Glomerular visceral epithelial cell (primary cell): ENCODE measurements at regions not wholly inside any gene's neighbourhood (a gene's known extent, or its start where the extent isn't known, plus 50 kb on each side); places are given as distances from the start of the nearest gene placed in this dataset.
A peak's percentile ranks its signal among the peaks of the same experiment; 100 is the strongest.
"Not testable (repeated sequence)": the region's sequence is repeated elsewhere in the genome, so short reads cannot be mapped to it uniquely, and the experiment has no call there.

Experiments used
- DNase-seq: peaks from one replicate; pipeline ENCODE4 v3.0.0-alpha.2; 2016; ENCODE audit errors: extremely low spot score

GRCh38 chr4:55696424-55696823, 60.3 kb upstream of the NMU start:
- DNase-seq: not testable (repeated sequence)

DNA sequence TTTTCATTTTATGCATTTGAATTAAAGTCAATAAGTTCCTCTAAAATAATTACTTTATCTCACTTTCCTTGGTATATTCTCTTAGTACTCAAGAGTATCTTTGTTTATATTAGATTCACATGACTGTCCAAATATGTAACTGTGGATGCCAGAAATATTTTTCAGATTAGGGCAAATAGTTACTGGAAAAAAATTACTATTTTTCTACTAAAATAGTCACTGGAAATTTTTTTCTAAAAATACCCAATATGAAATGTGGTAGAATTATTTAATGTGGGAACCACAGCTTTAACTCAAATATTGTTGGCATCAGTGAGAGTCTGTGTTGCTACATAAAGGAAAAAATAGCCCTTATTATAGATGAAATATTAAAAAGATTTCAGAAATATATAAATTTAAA, 70.4 kb upstream of the NMU start:
- no peak for DNase-seq

DNA sequence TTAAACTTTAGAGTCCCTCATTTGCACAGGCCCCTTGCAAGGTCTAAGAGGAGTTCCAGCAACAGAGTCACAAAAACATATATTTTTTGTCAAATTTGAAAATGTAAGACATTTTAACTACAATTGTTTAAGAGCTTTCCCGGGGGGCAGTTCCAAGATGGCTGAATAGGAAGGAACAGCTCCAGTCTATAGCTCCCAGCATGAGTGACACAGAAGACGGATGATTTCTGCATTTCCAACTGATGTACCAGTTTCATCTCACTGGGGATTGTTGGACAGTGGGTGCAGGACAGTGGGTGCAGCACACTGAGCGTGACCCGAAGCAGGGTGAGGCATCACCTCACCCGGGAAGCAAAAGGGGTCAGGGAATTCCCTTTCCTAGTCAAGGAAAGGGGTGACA, 71.4 kb upstream of the NMU start:
- DNase-seq: no peak

DNA sequence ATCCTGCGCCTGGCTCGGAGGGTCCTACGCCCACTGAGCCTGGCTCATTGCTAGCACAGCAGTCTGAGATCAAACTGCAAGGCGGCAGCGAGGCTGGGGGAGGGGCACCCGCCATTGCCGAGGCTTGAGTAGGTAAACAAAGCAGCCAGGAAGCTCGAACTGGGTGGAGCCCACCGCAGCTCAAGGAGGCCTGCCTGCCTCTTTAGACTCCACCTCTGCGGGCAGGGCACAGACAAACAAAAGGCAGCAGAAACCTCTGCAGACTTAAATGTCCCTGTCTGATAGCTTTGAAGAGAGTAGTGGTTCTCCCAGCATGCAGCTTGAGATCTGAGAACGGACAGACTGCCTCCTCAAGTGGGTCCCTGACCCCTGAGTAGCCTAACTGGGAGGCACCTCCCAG, 71.9 kb upstream of the NMU start:
- not testable (repeated sequence) for DNase-seq

DNA sequence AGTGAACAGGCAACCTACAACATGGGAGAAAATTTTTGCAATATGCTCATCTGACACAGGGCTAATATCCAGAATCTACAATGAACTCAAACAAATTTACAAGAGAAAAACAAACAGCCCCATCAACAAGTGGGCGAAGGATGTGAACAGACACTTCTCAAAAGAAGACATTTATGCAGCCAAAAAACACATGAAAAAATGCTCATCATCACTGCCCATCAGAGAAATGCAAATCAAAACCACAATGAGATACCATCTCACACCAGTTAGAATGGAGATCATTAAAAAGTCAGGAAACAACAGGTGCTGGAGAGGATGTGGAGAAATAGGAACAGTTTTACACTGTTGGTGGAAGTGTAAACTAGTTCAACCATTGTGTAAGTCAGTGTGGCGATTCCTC, 76.7 kb upstream of the NMU start:
- DNase-seq: not testable (repeated sequence)

DNA sequence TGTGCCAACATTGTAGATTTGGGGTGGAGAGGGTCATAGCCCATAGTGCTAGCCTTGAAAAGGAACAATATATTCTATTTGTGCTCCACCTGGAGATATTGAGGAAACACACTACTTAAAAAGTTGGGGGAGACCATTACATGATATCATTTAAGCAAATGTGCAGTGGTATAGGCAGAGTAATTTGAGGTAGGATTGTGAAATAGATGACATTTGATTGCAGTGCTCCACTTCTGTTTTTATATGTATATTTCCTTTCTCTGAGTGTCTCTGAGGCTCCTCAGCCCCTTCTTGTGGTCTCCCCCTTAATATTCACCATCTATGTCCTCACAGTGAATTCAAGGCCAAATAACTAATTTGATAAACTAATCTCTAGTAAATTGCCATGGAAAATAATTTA, 85.6 kb upstream of the NMU start:
- DNase-seq: no peak

GRCh38 chr4:55722132-55722531, 86.0 kb upstream of the NMU start:
- no peak for DNase-seq

DNA sequence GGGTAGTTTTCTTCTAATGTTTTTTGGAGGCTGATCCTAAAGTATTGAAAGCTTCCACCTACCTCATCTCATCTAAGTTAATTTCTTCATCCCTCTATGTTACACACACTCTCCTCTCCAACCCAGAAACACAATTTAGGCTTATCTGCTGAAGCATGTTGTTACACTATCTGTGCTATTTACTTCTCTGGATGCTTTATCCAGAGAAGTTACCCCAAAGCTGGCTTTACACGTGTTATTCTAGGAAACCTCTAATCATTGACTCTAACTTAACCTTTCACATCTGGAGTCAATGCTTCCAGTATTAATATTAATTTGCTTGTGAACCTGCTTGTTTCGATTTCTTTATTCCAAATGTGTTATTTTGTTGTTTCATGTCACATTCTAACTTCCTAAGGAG, 87.3 kb upstream of the NMU start:
- DNase-seq: no peak

DNA sequence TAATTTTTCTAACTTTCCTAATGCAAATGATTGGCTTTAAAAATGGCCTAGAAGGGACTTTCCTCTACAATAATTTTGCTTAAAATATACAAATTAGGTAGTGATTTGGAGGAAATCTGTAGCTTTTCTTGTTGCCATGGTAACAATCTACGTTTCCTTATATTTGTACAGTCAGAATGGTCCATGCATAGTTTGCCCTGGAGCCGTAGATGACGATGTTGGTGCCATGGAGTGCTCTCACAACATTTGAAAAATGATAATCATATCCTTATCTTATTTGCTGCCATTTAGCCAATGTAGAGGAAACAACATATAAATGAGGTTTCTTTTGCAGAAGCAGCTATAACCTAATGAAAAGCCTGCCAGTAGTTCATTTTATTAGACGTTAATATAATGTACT, 89.0 kb upstream of the NMU start:
- DNase-seq: no peak

DNA sequence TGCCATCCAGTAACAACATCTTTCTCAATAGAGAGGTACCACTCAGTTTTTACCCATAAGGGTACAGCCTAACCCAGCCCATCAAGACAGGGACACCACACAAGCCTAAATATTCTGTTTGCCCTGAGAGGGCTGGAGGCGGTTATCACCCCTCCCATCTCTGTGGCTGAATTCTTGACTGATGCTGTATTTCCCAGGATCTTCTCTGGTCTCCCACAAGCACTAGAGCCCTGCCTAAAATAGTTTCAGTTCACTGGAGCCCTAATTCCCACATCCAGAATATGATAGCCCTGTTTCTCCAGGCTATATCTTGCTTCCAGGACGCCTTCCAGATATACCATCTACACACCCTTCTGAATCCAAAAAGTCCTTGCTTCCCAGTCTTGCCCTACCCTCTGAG, 91.6 kb upstream of the NMU start:
- DNase-seq: no peak

GRCh38 chr4:55729351-55730279, 90.0 kb upstream of the EXOC1L start:
- no peak for DNase-seq

DNA sequence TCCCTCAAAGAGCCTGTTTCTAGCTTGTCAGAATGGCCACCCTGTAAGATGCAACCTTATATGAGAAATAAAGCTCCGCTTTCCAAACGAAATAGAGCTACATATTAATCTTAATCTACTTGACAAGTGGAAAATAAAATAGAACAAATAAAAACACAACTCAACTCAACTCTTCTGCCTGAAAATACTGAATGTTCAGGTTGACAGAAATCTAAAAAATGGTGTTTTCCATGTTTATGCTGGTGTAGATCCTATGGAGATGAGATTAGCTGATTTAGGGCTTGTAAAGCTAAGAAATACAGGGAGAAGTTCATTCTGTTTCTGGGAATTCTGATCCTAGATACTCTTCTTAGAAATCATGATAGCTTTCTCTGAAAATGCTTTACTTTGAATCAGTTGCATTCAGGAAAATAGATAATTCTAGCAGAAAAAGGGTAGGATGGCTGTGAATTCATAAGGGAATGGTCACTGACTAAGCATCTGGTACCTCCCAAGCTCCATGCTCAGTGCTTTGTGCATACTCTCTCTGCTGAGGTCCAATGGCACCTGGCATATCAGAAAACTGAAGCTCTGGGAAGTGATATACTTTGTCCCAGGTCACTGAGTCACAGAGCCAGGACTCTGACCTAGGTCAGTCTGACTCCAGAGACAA, 89.2 kb upstream of the EXOC1L start:
- DNase-seq: no peak

- no peak for DNase-seq
Measured at GRCh38 chr4:55731959-55732358, 87.6 kb upstream of the EXOC1L start.

DNA sequence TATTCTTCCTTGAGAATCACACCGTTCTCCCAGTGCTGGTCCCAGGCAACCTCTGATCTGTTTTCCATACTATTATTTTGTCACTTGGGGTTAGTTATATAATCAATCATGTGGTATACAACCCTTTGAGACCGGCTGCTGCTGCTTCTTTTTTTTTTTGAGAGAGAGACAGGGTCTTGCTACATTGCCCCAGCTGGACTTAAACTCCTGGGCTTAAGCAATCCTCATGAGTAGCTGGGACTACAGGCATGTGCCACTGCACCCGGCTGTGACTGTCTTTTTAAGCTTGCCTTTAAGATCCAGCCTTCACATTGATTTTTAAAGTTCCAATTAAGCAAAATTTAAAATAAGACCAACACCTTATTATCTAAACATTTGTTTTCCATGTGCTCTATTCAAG, 86.7 kb upstream of the EXOC1L start:
- no peak for DNase-seq

DNA sequence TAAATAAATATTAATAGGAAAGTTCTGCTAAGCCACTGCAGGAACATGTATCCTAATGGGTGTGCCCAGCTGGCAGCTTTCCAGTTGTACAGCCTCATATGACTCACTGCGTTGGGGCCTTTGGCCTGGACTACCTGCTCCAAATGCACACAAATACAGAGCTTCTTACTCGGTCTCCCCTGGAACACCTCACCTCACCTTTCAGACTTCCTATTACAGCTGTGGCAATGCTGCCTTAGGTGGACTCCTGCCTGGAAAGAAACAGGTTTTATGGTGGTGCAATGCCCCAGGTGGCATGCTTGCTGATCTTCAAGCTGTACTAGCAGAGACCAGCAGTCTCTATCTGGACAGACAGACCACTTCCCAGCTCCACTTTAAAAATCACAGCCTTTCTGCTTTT, 85.7 kb upstream of the EXOC1L start:
- DNase-seq: peak; percentile 60

DNA sequence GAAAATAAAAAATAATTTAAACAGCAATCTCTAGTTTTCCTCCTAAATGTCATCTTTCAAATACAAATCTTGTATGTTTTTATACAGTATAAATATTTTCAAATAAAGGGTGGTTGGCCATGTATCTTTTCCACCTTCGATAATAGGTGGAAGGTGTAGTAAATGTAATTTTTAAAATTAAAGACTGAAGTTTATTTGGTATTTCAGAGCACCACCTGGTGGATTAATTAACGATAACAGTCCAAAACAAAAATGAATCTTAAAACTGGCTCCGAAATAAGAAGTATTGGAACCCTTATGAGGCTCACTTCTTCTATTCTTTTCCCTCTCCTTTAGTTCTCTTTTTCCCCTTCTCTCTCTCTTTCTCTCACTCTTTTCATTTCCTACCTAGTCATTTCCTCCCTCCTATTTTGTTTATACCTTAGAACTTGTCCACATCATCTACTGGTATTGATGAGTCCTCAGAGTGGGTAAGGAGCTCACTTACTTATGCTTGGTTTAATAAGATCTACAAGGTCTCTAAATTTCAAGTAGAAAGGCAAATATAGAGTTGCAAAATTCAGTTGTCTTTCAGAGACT, 82.9 kb upstream of the EXOC1L start:
- DNase-seq: peak; percentile 8

GRCh38 chr4:55742655-55743202, 76.9 kb upstream of the EXOC1L start:
- DNase-seq: no peak

- DNase-seq: no peak
Measured at GRCh38 chr4:55744369-55744768, 75.2 kb upstream of the EXOC1L start.

DNA sequence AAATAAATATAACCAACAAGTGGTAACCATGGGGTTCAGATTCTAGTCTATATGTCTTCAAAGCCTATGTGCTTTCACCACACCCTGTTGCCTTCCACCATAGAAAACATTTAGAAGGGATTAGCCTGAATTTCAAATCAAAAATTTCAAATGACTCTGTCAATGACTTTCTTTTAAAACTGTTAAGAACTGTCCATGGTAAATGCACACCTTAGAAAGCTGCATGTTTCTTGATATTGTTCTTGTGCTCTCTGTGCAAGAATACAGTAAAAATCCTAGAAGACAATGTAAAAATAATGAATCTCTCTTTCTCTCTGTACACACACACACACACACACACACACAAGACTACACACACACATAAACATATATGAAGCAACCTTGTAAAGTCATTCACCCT, 74.6 kb upstream of the EXOC1L start:
- DNase-seq: no peak

DNA sequence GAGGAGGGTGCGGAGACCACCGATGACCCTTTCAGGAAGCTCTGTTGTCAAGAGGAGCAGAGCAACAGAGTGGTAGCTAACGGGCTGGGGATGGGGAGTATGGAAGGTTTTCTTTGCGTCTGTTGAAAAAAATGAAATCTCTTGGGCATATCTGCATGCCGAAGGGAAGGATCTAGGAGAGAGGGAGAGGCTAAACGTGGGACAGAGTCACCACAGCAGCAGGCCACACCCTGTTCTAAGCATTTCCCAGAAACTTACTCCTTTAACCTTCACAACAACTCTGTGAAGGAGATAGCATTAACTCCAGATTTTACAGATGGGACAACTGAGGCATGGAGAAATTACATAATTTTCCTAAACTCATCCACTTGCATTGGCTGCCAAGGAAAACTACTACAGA, 71.8 kb upstream of the EXOC1L start:
- no peak for DNase-seq

DNA sequence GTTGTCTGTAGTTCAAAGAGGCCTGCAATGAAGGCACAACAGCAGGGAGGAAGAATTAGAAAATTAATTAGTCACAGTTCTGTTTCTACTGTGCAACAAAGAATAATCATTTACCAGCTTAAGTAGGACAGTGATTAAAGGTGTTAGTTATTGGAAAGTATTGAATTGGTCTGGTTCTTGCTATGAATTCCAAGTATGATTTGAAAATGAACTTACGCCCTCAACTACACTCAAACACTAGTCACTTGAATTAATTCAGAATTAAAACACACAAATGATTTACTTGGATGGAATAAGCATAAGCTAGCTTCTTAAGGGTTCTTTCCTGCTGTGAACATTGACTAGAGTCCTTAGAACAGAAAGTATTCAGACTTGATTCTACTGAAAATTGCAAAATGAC, 69.9 kb upstream of the EXOC1L start:
- no peak for DNase-seq

DNA sequence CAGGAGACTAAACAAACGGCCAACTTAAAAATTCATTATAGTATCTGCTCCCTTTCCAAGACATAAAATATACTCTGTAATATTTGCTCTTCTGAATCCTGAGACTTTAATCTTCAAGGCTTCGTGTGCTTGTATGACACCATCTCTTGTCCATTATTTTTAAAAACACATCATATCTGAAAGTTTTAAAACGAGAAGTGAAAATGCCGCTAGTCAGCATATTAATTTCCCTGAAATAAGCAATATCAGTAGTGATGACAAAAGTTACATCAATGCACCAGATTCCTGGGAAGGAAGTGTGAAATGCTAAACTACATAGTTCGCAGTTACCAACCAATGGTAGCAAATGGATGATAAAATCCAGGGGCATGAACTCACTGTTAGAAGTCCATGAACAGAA, 66.8 kb upstream of the EXOC1L start:
- no peak for DNase-seq

DNA sequence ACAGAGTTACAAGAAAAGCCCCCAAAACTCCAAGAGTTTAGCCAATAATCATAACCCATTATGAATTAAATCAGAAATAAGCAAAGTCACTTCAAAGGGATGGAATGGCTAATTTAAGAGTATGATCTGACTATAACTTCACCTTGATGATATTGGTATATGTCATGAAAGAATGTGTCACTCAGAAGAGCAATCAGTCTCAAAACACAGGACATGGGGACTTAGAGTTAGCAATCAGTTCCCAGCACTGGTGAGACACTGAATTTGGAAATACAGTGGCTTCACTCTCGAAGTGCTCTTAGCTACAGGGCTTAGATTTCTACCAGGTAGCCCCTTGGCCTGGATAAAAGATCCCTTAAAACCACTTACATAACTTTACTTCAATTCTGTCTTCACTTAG, 65.7 kb upstream of the EXOC1L start:
- DNase-seq: no peak
